ENCODE measurements at regions not wholly inside any gene's neighbourhood (a gene's known extent, or its start where the extent isn't known, plus 50 kb on each side); places are given as distances from the start of the nearest gene placed in this dataset.

GRCh38 chr2:41626936-41627335 lies 420.9 kb upstream of the PKDCC start:
- no peak for DNase-seq (ENCODE audit: low spot score in 2 of 2)
- no peak for TF ChIP-seq POLR2A (IDR thresholded peaks at IDR 0.05)
- TF ChIP-seq CTCF (IDR thresholded peaks at IDR 0.05): no peak
- intact Hi-C loops (cut with DNase I; ENCODE audit: low total_unique reads): loop anchor here (10.0 kb wide), 1 partner anchor 652 kb away; no protein-coding TSS in a partner anchor
- 87 to 98% methylated on average over 2 of the region's 2 CpGs for WGBS, 2 donors
- no peak overlapping the region for H3K4me3 ChIP-seq (ENCODE audit: low read depth, poor library complexity, severe bottlenecking)

DNA sequence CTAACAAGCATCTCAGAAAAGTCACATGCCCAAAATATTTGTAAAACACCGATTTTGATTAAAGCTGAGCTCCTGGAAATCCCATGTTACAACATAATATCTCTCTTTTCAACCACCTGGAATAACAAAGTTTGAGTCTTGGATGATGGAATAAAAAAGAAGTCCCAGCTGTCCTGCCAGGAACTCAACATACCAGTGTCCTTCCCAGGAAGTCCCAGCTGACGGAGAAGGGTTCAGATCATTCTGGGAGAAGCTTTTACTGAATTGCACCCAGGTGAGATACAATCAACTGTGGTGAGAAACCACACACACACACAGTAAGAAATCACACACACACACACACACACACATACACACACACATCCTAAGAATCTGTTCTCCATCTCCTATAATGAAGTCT lies 413.1 kb upstream of the PKDCC start:
- DNase-seq (ENCODE audit: low spot score in 2 of 2): no peak
- intact Hi-C loops (cut with DNase I; ENCODE audit: low total_unique reads): no loop called here
- 79 to 86% methylated on average over 2 of the region's 2 CpGs for WGBS, 2 donors
- no peak overlapping the region for H3K4me3 ChIP-seq (ENCODE audit: low read depth, poor library complexity, severe bottlenecking)
- no peak for TF ChIP-seq CTCF (IDR thresholded peaks at IDR 0.05)
- no peak for TF ChIP-seq POLR2A (IDR thresholded peaks at IDR 0.05)

- no peak for DNase-seq (ENCODE audit: low spot score in 2 of 2)
- intact Hi-C loops (cut with DNase I; ENCODE audit: low total_unique reads): no loop called here
- no peak overlapping the region for H3K4me3 ChIP-seq (ENCODE audit: low read depth, poor library complexity, severe bottlenecking)
- 78 to 85% methylated on average over 2 of the region's 2 CpGs for WGBS, 2 donors
- TF ChIP-seq POLR2A (IDR thresholded peaks at IDR 0.05) (no peak), CTCF (IDR thresholded peaks at IDR 0.05) (no peak)
These were observed 402.9 kb upstream of the PKDCC start for GRCh38 chr2:41644936-41645335.

DNA sequence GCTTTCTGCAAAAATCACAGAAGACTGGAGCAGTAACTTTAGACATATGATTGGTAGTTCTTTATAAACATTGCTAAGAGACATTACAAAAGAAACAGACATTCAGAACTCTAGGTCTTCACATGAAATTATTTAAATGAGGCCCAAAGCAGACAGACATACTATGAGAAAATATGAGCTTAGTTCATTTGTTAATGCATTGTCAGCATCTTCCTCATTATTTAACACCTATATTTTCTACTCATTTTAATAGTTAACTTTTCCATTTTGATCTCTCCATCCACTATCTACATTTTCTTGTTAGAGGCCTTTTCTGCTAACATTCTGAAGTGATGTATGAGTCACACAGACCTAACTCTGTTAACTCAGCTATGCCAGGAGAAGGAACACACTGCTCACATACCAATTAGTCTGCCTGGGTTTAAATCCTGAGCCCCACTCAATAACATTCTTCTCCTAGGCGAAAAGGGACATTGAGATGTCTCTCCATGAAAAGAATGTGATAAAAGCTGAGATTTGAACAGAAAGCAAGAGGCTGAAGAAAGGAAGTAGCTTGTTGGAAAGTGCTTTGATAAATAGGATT lies 400.3 kb upstream of the PKDCC start:
- H3K4me3 ChIP-seq (ENCODE audit: low read depth, poor library complexity, severe bottlenecking): no peak overlapping the region
- no peak for TF ChIP-seq CTCF (IDR thresholded peaks at IDR 0.05)
- TF ChIP-seq POLR2A (IDR thresholded peaks at IDR 0.05): no peak
- DNase-seq (ENCODE audit: low spot score in 2 of 2): no peak
- intact Hi-C loops (cut with DNase I; ENCODE audit: low total_unique reads): no loop called here
- whole genome bisulfite sequencing, 2 donors: 51 to 91% methylated on average over 1 of the region's 1 CpG

- H3K4me3 ChIP-seq (ENCODE audit: low read depth, poor library complexity, severe bottlenecking): no peak overlapping the region
- TF ChIP-seq POLR2A (IDR thresholded peaks at IDR 0.05): no peak
- TF ChIP-seq CTCF (IDR thresholded peaks at IDR 0.05): no peak
- intact Hi-C loops (cut with DNase I; ENCODE audit: low total_unique reads): no loop called here
- DNase-seq (ENCODE audit: low spot score in 2 of 2): no peak
These were observed 390.6 kb upstream of the PKDCC start for GRCh38 chr2:41657226-41657625.

- intact Hi-C loops (cut with DNase I; ENCODE audit: low total_unique reads): no loop called here
- DNase-seq (ENCODE audit: low spot score in 2 of 2): no peak
- no peak for TF ChIP-seq POLR2A (IDR thresholded peaks at IDR 0.05)
- no peak for TF ChIP-seq CTCF (IDR thresholded peaks at IDR 0.05)
- no peak overlapping the region for H3K4me3 ChIP-seq (ENCODE audit: low read depth, poor library complexity, severe bottlenecking)
These were observed 388.1 kb upstream of the PKDCC start for GRCh38 chr2:41659758-41660157.
